ENCODE measurements at regions not wholly inside any gene's neighbourhood (a gene's known extent, or its start where the extent isn't known, plus 50 kb on each side); places are given as distances from the start of the nearest gene placed in this dataset.

- no peak for TF ChIP-seq FOXK2 (IDR thresholded peaks at IDR 0.05)
- no peak for TF ChIP-seq LEF1 (IDR thresholded peaks at IDR 0.05; ENCODE audit: borderline replicate concordance)
- no peak for TF ChIP-seq ARNT (IDR thresholded peaks at IDR 0.05)
Measured at GRCh38 chr11:28461846-28462245, 353.7 kb downstream of the METTL15 start.
